ENCODE measurements at regions not wholly inside any gene's neighbourhood (a gene's known extent, or its start where the extent isn't known, plus 50 kb on each side); places are given as distances from the start of the nearest gene placed in this dataset.

DNA sequence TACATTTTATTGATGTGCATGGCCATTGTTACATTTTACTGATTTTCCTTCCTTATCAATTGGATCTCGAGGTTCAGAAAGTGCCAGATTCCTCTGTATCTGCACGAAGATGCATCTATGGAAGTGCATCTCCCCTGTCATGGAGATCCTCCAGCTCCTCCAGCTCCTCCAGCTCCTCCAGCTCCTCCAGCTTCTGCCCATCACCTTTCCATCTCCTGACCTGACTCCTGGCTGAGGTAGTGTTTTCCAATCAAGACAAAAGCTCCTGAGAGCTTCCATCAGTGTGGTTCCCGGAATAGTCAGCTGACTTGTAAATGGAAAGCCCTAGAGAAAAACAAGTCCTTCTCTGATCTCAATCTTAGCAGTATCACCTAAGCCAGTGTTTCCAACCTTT is 90.8 kb upstream of the KLF6 start:
- no peak overlapping the region for H3K4me3 ChIP-seq (ENCODE audit: low read depth in 2 of 2, low read length in 2 of 2)
- H3K27me3 ChIP-seq (ENCODE audit: control insufficient read depth, insufficient read depth, low read length) = no peaks in the 10 kb centered on the region
- no peaks in the 10 kb centered on the region for H3K9me3 ChIP-seq (ENCODE audit: control insufficient read depth, insufficient read depth, low read depth, low read length)
- no peak for ATAC-seq
- peaks cover 57% of the 10 kb centered on the region for H3K4me1 ChIP-seq (ENCODE audit: control insufficient read depth, insufficient read depth, low read length)
- in situ Hi-C loops (cut with HindIII; ENCODE audit: low pct_unique_long_range_greater_than_20kb, low sequenced_read_pairs) = no loop called here
- intact Hi-C loops (cut with micrococcal nuclease; ENCODE audit: unreplicated experiment) = no loop called here
- TF ChIP-seq POLR2AphosphoS5 (IDR thresholded peaks at IDR 0.05; ENCODE audit: low read depth, low read length) = no peak
- no peak for TF ChIP-seq TCF7L2 (IDR thresholded peaks at IDR 0.05; ENCODE audit: low read depth, low read length)
- TF ChIP-seq, protein P1, sequence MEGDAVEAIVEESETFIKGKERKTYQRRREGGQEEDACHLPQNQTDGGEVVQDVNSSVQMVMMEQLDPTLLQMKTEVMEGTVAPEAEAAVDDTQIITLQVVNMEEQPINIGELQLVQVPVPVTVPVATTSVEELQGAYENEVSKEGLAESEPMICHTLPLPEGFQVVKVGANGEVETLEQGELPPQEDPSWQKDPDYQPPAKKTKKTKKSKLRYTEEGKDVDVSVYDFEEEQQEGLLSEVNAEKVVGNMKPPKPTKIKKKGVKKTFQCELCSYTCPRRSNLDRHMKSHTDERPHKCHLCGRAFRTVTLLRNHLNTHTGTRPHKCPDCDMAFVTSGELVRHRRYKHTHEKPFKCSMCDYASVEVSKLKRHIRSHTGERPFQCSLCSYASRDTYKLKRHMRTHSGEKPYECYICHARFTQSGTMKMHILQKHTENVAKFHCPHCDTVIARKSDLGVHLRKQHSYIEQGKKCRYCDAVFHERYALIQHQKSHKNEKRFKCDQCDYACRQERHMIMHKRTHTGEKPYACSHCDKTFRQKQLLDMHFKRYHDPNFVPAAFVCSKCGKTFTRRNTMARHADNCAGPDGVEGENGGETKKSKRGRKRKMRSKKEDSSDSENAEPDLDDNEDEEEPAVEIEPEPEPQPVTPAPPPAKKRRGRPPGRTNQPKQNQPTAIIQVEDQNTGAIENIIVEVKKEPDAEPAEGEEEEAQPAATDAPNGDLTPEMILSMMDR (IDR thresholded peaks at IDR 0.05) = no peak
- no peak for TF ChIP-seq SIN3A (IDR thresholded peaks at IDR 0.05; ENCODE audit: borderline replicate concordance, insufficient read depth, low read depth, low read length)
- TF ChIP-seq REST (IDR thresholded peaks at IDR 0.05; ENCODE audit: insufficient read depth in 1 of 2, low read depth in 2 of 2, low read length in 1 of 2) = no peak
- ChIA-PET CTCF (no interaction called here), POLR2A (no interaction called here)
- no peaks in the 10 kb centered on the region for H3K36me3 ChIP-seq (ENCODE audit: control insufficient read depth, insufficient read depth, low read length)
- DNase-seq (ENCODE audit: low read depth, low spot score) = no peak
- peak overlapping the region; percentile 100 for H3K27ac ChIP-seq (ENCODE audit: low read length)
- no TSS peak for BruUV-seq (replicated peaks)

- POLR2A ChIA-PET = interaction anchor here (0.5 to 0.7 kb wide), 3 partner anchors 92 to 714 kb away, joined by 3 to 17 read pairs (median 3); no protein-coding TSS in a partner anchor
- CTCF ChIA-PET = no interaction called here
- peak overlapping the region; percentile 100 for H3K27ac ChIP-seq (ENCODE audit: low read length)
Measured at GRCh38 chr10:3874990-3875841, 90.2 kb upstream of the KLF6 start.

More at GRCh38 chr10:3874990-3875841, 90.2 kb upstream of the KLF6 start:
- BruUV-seq (replicated peaks) = no TSS peak
- DNase-seq (ENCODE audit: low read depth, low spot score) (no peak), ATAC-seq (no peak)
- intact Hi-C loops (cut with micrococcal nuclease; ENCODE audit: unreplicated experiment) = no loop called here
- Histone ChIP-seq H3K4me1 (ENCODE audit: control insufficient read depth, insufficient read depth, low read length) (peaks cover 53% of the 10 kb centered on the region), H3K4me3 (ENCODE audit: low read depth in 2 of 2, low read length in 2 of 2) (no peak overlapping the region), H3K36me3 (ENCODE audit: control insufficient read depth, insufficient read depth, low read length) (no peaks in the 10 kb centered on the region), H3K9me3 (ENCODE audit: control insufficient read depth, insufficient read depth, low read depth, low read length) (no peaks in the 10 kb centered on the region), H3K27me3 (ENCODE audit: control insufficient read depth, insufficient read depth, low read length) (no peaks in the 10 kb centered on the region)
- TF ChIP-seq, protein P1 (IDR thresholded peaks at IDR 0.05) = no peak
- TF ChIP-seq TCF7L2 (IDR thresholded peaks at IDR 0.05; ENCODE audit: low read depth, low read length) (no peak), REST (IDR thresholded peaks at IDR 0.05; ENCODE audit: insufficient read depth in 1 of 2, low read depth in 2 of 2, low read length in 1 of 2) (no peak), POLR2AphosphoS5 (IDR thresholded peaks at IDR 0.05; ENCODE audit: low read depth, low read length) (no peak), SIN3A (IDR thresholded peaks at IDR 0.05; ENCODE audit: borderline replicate concordance, insufficient read depth, low read depth, low read length) (no peak)
- in situ Hi-C loops (cut with HindIII; ENCODE audit: low pct_unique_long_range_greater_than_20kb, low sequenced_read_pairs) = no loop called here

Measured in Panc1 (cell line).